Stomach (tissue), 4 donors: ENCODE measurements at regions not wholly inside any gene's neighbourhood (a gene's known extent, or its start where the extent isn't known, plus 50 kb on each side); places are given as distances from the start of the nearest gene placed in this dataset.

Experiments
- POLR2AphosphoS5 ChIP-seq, 3 donors: sonication (generic); formaldehyde crosslinking; IDR thresholded peaks; one replicate each; pipeline ENCODE4 v1.6.1; 2016; ENCODE audit warnings: antibody characterized with exemption in 3 of 3
- TF ChIP-seq, protein P1 (sequence below), 7 experiments: fragments of 450-650 bp in 4 of 7; fragments of 200-600 bp in 3 of 7; sonication (generic) in 3 of 7; IDR thresholded peaks; one replicate each; pipeline ENCODE4 v1.5.1; 2016 to 2019; ENCODE audit warnings: antibody characterized with exemption in 7 of 7, control low read depth in 2 of 7, mild to moderate bottlenecking in 1 of 7

DNA sequence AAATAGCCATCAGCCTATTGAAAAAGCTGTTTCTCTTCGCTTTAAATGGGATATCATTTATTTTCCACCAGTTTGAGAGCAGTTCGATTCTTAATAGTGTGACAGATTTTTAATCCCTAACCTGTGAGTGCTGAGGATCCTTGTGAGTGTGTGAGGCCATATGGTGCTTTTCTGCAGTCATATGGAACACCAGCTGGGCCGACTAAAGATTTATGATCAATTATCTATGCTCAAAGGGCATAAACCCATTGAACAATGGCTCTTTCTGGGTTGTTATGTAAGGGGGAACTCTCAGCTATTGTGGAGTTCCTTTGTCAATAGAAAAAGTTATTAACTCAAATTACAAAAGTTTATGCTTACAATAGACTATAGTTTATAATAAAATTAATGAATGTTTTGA lies 1003.6 kb downstream of the FAT4 start:
- TF ChIP-seq, protein P1, sequence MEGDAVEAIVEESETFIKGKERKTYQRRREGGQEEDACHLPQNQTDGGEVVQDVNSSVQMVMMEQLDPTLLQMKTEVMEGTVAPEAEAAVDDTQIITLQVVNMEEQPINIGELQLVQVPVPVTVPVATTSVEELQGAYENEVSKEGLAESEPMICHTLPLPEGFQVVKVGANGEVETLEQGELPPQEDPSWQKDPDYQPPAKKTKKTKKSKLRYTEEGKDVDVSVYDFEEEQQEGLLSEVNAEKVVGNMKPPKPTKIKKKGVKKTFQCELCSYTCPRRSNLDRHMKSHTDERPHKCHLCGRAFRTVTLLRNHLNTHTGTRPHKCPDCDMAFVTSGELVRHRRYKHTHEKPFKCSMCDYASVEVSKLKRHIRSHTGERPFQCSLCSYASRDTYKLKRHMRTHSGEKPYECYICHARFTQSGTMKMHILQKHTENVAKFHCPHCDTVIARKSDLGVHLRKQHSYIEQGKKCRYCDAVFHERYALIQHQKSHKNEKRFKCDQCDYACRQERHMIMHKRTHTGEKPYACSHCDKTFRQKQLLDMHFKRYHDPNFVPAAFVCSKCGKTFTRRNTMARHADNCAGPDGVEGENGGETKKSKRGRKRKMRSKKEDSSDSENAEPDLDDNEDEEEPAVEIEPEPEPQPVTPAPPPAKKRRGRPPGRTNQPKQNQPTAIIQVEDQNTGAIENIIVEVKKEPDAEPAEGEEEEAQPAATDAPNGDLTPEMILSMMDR (IDR thresholded peaks at IDR 0.05) = no peak
- no peak for TF ChIP-seq POLR2AphosphoS5 (IDR thresholded peaks at IDR 0.05)
